ENCODE measurements at regions not wholly inside any gene's neighbourhood (a gene's known extent, or its start where the extent isn't known, plus 50 kb on each side); places are given as distances from the start of the nearest gene placed in this dataset.

DNA sequence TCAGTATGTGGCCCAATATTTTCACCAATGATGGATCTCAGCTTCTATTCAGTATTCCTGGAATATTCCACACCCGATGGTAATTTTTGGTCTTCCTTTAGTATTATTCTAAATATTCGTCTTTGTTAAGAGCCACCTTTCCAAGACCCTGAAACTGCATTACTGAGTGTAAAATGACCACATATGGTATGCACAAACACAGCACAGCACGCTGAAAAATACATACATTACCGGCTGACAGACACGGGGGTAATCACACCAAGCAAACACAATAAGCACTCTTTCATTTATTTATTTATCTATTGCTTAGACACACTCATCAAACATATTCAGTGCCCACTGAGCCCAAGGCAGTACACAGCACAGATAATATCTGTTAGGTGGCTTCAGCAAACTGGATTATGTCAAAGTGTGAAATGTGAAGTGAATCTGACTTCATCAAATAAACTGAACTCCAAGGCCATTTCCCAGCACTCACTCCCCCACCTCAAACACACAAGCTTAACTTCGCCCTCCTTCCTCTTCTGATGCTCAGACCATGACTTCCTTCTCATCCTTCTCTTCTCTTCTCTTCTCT, 1637.8 kb upstream of the C9orf72 start:
- TF ChIP-seq, protein P1, sequence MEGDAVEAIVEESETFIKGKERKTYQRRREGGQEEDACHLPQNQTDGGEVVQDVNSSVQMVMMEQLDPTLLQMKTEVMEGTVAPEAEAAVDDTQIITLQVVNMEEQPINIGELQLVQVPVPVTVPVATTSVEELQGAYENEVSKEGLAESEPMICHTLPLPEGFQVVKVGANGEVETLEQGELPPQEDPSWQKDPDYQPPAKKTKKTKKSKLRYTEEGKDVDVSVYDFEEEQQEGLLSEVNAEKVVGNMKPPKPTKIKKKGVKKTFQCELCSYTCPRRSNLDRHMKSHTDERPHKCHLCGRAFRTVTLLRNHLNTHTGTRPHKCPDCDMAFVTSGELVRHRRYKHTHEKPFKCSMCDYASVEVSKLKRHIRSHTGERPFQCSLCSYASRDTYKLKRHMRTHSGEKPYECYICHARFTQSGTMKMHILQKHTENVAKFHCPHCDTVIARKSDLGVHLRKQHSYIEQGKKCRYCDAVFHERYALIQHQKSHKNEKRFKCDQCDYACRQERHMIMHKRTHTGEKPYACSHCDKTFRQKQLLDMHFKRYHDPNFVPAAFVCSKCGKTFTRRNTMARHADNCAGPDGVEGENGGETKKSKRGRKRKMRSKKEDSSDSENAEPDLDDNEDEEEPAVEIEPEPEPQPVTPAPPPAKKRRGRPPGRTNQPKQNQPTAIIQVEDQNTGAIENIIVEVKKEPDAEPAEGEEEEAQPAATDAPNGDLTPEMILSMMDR (IDR thresholded peaks at IDR 0.05; ENCODE audit: insufficient read depth, low read length, poor library complexity, severe bottlenecking), result no peak
- no peak for DNase-seq (ENCODE audit: low read depth)
- Histone ChIP-seq H3K4me3 (ENCODE audit: low read depth, low read length) (no peak overlapping the region), H3K27me3 (ENCODE audit: control insufficient read depth, insufficient read depth, low read length) (peaks cover 9% of the 10 kb centered on the region), H3K36me3 (ENCODE audit: control insufficient read depth, insufficient read depth, low read length) (no peaks in the 10 kb centered on the region)

DNA sequence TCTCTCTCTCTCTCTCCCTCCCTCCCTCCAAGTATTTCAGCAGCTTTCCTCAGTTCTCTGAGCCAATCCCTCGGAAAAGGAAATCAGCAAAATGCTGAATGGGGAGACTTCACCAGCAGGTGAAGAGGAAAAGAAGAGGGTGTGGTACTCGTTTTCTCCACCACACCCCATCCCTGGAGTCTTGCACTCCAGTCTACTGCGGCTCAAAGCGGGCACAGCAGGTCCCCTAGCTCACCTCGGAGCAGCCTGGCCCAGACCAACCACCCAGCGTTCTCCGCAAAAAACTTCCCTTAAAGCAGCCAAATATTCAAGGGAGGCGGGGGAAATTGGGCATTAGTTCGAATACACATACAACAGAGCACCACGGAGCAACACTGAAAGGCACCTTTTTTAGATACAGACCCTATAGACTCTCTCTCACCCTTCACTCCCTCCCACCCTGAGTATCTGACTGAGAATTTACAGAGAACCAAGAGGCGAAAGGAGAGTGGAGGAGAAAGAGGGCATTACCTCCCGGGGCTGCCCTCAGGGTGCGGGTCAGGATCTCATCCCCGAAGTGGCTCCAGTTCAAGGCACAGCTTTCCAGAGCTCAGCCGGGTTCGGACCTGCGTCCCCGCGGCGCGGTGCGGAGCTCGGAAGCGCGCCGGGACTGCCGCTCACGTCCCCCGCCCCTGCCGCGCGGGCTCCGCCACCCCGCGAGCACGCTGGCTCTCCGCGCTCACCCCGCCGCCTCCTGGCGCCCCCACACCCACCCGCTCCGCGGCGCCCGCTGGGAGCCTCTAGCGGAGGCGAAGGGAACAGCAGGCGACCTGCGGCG, 1638.5 kb upstream of the C9orf72 start:
- TF ChIP-seq, protein P1 (IDR thresholded peaks at IDR 0.05; ENCODE audit: insufficient read depth, low read length, poor library complexity, severe bottlenecking), result peak; percentile 62
- H3K4me3 ChIP-seq (ENCODE audit: low read depth, low read length), result peak overlapping the region; percentile 54
- H3K27me3 ChIP-seq (ENCODE audit: control insufficient read depth, insufficient read depth, low read length), result peaks cover 9% of the 10 kb centered on the region
- no peaks in the 10 kb centered on the region for H3K36me3 ChIP-seq (ENCODE audit: control insufficient read depth, insufficient read depth, low read length)
- DNase-seq (ENCODE audit: low read depth), result no peak

DNA sequence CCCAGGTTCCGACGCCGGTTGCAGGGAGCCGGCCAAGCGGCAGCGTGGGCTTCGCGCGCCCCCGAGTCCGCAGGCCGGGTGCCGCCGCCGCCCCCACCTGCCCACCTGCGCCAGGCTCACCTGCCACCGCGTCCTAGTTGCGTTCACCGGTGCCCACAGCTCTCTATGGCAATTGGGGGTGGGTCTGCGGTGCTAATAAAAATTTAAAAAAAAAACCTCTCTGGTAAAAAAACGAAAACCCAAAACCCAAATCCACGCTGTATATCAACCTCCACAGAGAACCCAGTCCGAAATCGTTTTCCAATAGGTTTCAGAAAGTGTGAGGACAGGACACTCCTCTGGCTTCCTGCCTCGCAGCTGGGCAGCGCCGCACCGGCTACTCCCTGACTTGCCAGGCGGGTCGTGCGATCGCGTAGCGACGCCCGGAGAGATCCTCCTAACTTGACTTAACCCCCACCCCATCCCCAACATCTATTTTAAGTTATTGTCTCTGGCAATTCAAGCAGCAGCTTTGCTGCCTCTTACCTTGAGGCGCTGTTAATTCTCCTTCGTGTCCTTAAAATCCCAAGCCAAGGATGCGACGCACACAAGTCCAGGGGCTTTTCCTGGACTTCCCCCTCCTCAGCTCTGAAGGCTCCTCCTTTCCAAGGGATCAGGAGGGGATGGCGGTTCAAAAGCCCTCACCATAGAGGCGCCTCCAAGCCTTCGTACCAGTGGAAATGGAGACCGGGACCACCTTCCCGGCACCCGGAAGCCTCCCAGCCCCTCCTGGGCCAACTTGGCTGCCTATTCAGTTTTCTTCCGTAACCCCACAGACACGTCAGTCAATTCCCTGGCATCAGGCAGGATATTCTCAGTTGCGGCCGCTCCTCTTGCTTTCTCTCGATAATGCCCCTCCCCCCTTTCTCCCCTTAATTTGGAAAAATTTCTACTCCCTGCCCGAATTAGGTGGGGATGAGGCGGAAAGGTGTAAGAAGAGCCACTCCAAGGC, 1639.4 kb upstream of the C9orf72 start:
- DNase-seq (ENCODE audit: low read depth), result no peak
- no peaks in the 10 kb centered on the region for H3K36me3 ChIP-seq (ENCODE audit: control insufficient read depth, insufficient read depth, low read length)
- H3K4me3 ChIP-seq (ENCODE audit: low read depth, low read length), result peak overlapping the region; percentile 54
- peaks cover 9% of the 10 kb centered on the region for H3K27me3 ChIP-seq (ENCODE audit: control insufficient read depth, insufficient read depth, low read length)
- TF ChIP-seq, protein P1 (IDR thresholded peaks at IDR 0.05; ENCODE audit: insufficient read depth, low read length, poor library complexity, severe bottlenecking), result no peak

DNA sequence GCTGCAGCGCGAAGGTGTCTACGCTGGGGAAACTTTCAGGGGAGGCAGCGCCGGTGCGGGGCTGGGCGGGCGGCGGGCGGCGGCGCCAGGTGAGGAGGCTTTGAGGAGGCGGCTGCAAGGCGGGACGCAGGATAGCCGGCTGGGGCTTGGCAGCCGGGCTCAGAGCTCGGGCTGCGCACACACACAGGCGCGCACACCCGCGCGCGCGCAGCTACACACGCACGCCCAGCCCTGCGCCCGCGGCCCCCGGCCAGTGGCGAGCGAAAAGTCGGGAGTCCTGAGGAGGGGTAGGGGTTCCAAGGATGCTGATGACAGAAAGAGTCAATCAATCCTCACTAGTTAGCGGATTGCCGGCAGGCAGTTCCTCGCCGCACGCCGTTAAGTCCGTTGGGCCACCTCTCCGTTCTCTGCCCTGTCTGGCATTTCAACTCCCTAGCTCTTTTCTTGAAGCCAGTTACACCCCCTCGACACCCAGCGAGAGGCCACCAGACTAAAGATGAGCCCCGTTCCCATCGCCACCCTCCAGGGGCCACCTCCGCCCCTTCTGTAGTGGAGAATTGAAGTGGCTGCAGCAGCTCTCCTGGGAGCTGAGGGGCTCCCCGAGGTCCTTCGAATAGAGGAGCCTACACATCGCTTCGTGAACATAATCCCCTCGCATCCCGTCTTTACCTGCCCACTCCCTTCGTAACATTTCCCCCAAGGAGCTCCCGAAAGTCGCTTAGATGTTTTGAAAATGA, 1640.3 kb upstream of the C9orf72 start, which contains the start of gene LINGO2:
Gene LINGO2 (minus strand): TSS at position 185 of the 737 bp plus-strand sequence.
- Histone ChIP-seq H3K4me3 (ENCODE audit: low read depth, low read length) (peak within 1 kb of the TSS; percentile 54), H3K36me3 (ENCODE audit: control insufficient read depth, insufficient read depth, low read length) (no peaks in the 10 kb centered on the region), H3K27me3 (ENCODE audit: control insufficient read depth, insufficient read depth, low read length) (peaks cover 9% of the 10 kb centered on the region)
- no peak for DNase-seq (ENCODE audit: low read depth)
- TF ChIP-seq, protein P1 (IDR thresholded peaks at IDR 0.05; ENCODE audit: insufficient read depth, low read length, poor library complexity, severe bottlenecking), result no peak

DNA sequence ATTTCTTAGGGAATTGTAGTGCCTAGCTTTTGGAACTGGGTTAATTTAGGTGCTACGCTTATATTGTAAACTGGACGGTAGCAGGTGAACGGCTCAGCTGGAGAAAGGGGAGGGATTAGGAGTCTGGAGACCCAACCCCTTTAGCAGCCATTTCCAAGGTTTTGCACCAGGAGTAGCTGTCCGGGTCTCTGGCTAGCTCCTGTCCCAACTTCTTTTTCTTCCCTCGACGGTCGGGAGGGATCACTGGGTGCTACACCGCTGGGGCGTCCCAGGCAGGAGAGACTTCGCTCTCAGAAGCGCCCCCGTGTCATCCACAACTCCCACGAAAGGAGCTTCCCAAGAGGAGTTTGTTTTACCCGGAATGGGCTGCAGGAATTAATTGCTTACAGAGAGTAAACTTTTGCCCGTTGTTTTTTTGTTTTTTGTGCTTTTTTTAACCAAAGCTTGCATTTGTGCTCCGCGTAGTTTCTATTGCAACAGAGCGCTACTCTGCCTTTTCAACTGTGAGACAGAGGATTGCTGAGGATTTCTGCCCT, 1640.9 kb upstream of the C9orf72 start:
- no peaks in the 10 kb centered on the region for H3K36me3 ChIP-seq (ENCODE audit: control insufficient read depth, insufficient read depth, low read length)
- H3K27me3 ChIP-seq (ENCODE audit: control insufficient read depth, insufficient read depth, low read length), result peaks cover 9% of the 10 kb centered on the region
- DNase-seq (ENCODE audit: low read depth), result peak; percentile 41
- TF ChIP-seq, protein P1 (IDR thresholded peaks at IDR 0.05; ENCODE audit: insufficient read depth, low read length, poor library complexity, severe bottlenecking), result no peak
- peak overlapping the region; percentile 54 for H3K4me3 ChIP-seq (ENCODE audit: low read depth, low read length)

Measured in kidney epithelial cell (primary cell).